Upper lobe of right lung (tissue), 1 donor: ENCODE measurements at regions not wholly inside any gene's neighbourhood (a gene's known extent, or its start where the extent isn't known, plus 50 kb on each side); places are given as distances from the start of the nearest gene placed in this dataset.
"Not testable (repeated sequence)": the region's sequence is repeated elsewhere in the genome, so short reads cannot be mapped to it uniquely, and the experiment has no call there.

Experiments
- ATAC-seq: fragments of 200-7000 bp; cut with Tn5 transposase; one replicate; pipeline ENCODE4 v1.9.1; 2020; ENCODE audit warnings: mild to moderate bottlenecking, moderate library complexity
- DNase-seq: peaks from one replicate; pipeline ENCODE4 v3.0.0-alpha.2; 2020
- H3K27ac ChIP-seq: fragments of 200-600 bp; one replicate; pipeline ENCODE4 v1.8.0; 2022
- H3K27me3 ChIP-seq: fragments of 200-600 bp; one replicate; pipeline ENCODE4 v1.8.0; 2022; ENCODE audit warnings: mild to moderate bottlenecking
- H3K36me3 ChIP-seq: fragments of 200-600 bp; one replicate; pipeline ENCODE4 v1.8.0; 2022
- H3K4me1 ChIP-seq: fragments of 200-600 bp; one replicate; pipeline ENCODE4 v1.8.0; 2022
- H3K4me3 ChIP-seq: fragments of 200-600 bp; one replicate; pipeline ENCODE4 v1.8.0; 2022; ENCODE audit warnings: mild to moderate bottlenecking
- H3K9me3 ChIP-seq: fragments of 200-600 bp; one replicate; pipeline ENCODE4 v1.8.0; 2022
- CTCF ChIP-seq: fragments of 200-600 bp; IDR thresholded peaks from one replicate; pipeline ENCODE4 v1.8.0; 2022; ENCODE audit warnings: antibody characterized with exemption
- intact Hi-C: fragments of 100-400 bp; cut with DNase I; formaldehyde crosslinking; loops from one replicate; pipeline ENCODE4 v1.11.0; 2022
- donor health status: DM: no; HTN: yes; CAD: no; lungs with severe emphysema.

GRCh38 chr7:76133839-76134238 is 67.9 kb upstream of the SRRM3 start:
- no peak for TF ChIP-seq CTCF
- Histone ChIP-seq H3K4me3 (no peak overlapping the region), H3K9me3 (no peaks in the 10 kb centered on the region), H3K27me3 (peaks cover 4% of the 10 kb centered on the region), H3K36me3 (no peaks in the 10 kb centered on the region), H3K4me1 (no peaks in the 10 kb centered on the region), H3K27ac (no peak overlapping the region)
- no peak for ATAC-seq
- intact Hi-C loops = no loop called here
- DNase-seq = no peak

GRCh38 chr7:76135263-76135662 is 66.4 kb upstream of the SRRM3 start:
- H3K4me3 ChIP-seq, H3K27me3 ChIP-seq, H3K27ac ChIP-seq, DNase-seq, intact Hi-C loops, H3K9me3 ChIP-seq, H3K4me1 ChIP-seq, H3K36me3 ChIP-seq: not testable (repeated sequence)
- ATAC-seq = peak; percentile 30

GRCh38 chr7:76138577-76139313 is 63.0 kb upstream of the SRRM3 start:
- H3K27ac ChIP-seq, ATAC-seq, H3K27me3 ChIP-seq, intact Hi-C loops, H3K9me3 ChIP-seq, H3K36me3 ChIP-seq, DNase-seq, H3K4me1 ChIP-seq, H3K4me3 ChIP-seq: not testable (repeated sequence)

GRCh38 chr7:76139670-76140069 is 62.0 kb upstream of the SRRM3 start:
- no peaks in the 10 kb centered on the region for H3K27me3 ChIP-seq
- H3K9me3 ChIP-seq = no peaks in the 10 kb centered on the region
- intact Hi-C loops = no loop called here
- no peak for DNase-seq
- no peak for TF ChIP-seq CTCF
- no peak overlapping the region for H3K4me3 ChIP-seq
- H3K4me1 ChIP-seq = no peaks in the 10 kb centered on the region
- H3K27ac ChIP-seq = no peak overlapping the region
- no peaks in the 10 kb centered on the region for H3K36me3 ChIP-seq
- no peak for ATAC-seq

- DNase-seq, H3K36me3 ChIP-seq, intact Hi-C loops, H3K9me3 ChIP-seq, ATAC-seq, H3K27ac ChIP-seq, H3K4me1 ChIP-seq, H3K4me3 ChIP-seq, H3K27me3 ChIP-seq: not testable (repeated sequence)
Measured at GRCh38 chr7:76140259-76140658, 61.4 kb upstream of the SRRM3 start.

- peak; percentile 29 for ATAC-seq
- no peak for TF ChIP-seq CTCF
- no peak for DNase-seq
- Histone ChIP-seq H3K9me3 (no peaks in the 10 kb centered on the region), H3K4me1 (no peaks in the 10 kb centered on the region), H3K36me3 (no peaks in the 10 kb centered on the region), H3K27me3 (no peaks in the 10 kb centered on the region), H3K4me3 (no peak overlapping the region), H3K27ac (no peak overlapping the region)
- intact Hi-C loops = no loop called here
Measured at GRCh38 chr7:76142861-76143260, 58.8 kb upstream of the SRRM3 start.

- DNase-seq, H3K9me3 ChIP-seq, H3K4me3 ChIP-seq, H3K27me3 ChIP-seq, intact Hi-C loops, H3K4me1 ChIP-seq, ATAC-seq, H3K36me3 ChIP-seq, H3K27ac ChIP-seq: not testable (repeated sequence)
Measured at GRCh38 chr7:76144664-76145270, 56.9 kb upstream of the SRRM3 start.
